HG02623 (cell line): ENCODE measurements at regions not wholly inside any gene's neighbourhood (a gene's known extent, or its start where the extent isn't known, plus 50 kb on each side); places are given as distances from the start of the nearest gene placed in this dataset.
"Not testable (repeated sequence)": the region's sequence is repeated elsewhere in the genome, so short reads cannot be mapped to it uniquely, and the experiment has no call there.

Experiments used
- ATAC-seq: cut with Tn5 transposase; IDR thresholded peaks from one replicate; pipeline ENCODE4 v1.9.1; 2021; ENCODE audit warnings: moderate library complexity; ENCODE audit not compliant: unreplicated experiment

DNA sequence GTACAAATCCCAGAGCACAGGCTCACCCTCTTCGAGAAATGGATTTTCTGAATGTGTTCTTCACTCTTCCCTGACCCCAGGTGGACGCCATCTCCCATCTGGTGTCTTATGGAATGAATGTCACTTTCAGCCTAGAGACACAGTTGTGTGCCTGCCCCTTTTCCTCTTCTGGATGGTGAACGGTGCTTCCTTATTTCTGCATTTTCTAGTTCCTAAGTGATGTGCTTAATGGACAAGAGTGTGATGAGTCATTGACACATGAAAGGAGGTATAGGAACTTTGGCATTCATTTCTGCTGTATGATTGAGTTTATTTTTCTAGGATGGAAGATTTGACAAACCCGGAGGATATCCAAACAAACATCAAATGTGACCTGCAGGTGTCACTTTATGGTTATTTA lies 114.9 kb upstream of the PTPN20 start:
- ATAC-seq: not testable (repeated sequence)

DNA sequence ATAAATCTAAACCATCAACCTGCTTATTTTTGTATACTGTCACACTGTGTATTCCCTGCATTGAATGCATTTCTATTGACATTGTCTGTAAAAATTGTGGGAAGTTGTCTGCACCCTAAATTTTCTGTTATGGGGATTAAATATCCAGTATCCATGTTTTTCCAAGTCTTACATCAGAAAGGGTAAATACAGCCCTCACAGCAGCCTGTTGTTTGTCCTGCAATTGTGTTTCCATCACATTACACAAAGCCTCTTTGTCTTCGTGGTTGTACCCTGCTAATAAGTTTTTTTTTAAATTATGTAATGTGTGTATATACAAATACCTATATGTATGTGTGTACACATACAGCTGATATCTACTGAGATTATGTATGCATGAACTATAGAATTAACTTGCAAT lies 109.2 kb upstream of the PTPN20 start:
- not testable (repeated sequence) for ATAC-seq

DNA sequence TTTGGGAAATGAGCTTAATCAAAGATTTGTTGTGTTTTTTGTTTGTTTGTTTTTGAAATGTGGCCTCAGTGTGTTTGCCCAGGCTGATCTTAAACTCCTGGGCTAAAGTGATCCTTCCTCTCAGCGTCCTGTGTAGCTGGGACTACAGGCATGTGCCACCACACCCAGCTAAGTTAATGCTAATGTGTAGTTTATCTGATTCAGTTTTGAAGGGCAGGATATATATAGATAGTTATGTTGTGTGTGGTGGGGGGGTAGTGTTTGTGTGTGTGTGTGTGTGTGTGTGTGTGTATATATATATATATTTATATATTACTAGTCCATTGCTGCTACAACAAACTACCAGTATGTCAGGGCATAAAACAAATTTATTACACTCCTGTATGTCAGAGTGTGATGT lies 108.1 kb upstream of the PTPN20 start:
- not testable (repeated sequence) for ATAC-seq

DNA sequence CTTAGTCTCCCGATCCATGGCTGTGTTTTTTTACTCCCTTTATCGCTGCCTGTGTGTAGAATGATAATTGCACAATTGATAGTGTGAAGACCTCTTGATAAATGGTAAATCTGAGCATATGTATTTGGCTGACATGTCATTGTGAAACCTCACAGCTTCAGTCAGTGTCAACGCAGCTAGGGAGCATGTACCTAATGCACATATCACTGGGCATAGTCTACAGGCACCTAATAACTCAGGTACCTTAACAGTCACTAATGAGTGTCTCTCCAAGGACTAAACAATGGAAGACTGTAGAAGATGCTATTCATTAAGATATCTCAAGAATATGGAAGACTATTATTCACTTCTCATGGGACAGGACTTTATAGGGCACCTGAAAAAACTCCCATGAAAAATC lies 101.0 kb upstream of the PTPN20 start:
- not testable (repeated sequence) for ATAC-seq

DNA sequence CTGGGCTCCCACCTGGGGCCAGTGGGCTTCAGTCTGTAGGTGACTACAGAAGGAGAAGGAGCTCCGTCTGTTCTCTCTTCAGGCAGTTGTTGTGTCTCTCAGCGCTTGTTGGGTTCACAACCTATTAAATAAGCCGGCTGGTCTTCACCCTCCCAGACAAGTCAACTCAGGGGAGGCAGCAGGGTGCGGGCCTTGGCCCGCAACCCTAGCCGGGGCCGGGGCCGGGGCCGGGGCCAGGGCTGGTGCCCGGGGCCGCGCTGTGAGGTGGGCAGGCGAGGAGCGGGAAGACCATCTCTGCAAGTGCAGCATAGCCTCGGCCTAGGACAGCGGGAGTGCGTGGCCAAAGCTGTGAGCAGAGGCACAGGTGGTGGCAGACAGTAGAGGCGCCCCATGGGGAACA lies 95.1 kb upstream of the PTPN20 start:
- ATAC-seq: not testable (repeated sequence)

DNA sequence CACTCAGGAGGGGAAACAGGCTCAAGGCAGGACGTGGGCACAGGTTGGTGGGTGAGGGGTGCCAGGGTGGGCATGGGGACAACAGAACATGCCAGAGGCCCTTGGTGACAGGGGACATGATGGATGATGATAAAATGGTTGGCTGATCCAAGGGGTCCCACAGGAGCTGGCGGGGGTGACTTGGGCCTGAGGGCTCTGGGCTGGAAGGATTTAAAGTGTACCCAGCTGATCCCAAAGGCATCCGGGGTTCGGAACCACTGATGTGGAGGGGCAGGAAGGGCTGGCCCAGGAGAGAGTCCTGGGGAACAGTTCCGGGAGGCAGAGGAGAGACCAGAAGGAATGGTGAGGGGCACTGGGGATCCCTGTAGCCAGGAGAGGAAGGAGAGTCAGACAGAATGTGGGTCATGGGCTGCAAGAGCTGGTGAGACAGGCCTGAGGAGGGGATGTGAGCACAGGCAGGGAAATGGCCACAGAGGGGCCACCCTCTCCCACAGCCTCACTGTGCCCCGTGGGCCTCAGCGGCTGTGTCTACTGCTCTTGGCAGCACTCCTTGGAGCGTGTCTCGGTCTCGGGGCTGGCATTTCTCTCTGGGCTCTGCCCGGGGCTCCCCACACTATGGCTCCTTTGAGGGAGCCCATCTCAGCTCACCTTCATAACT lies 70.7 kb upstream of the PTPN20 start:
- not testable (repeated sequence) for ATAC-seq

DNA sequence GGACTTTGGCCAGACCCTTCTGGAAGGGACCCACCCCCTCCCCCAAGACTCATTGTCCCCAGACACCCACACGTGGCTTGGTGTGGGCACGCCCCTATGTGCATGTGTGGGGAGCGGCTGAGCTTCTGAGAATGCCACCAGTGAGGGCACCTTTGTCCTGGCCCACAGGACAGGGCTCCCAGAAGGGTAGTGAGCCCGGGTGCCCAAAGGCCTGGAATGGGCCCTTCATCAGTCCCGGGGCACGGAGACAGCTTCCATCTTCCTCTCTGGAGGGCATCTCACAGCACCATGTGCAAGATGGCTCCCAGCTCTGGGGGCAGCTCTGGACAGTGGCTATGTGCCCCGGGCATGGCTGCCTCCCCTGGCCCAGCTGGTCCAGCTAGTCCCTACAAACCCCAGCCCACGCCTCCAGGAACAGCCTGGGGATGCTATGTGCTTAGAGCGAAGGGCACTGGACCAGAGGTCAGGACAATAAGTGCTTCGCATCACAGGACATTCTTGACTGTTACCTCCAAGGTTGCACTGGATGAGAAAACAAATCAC lies 70.1 kb upstream of the PTPN20 start:
- not testable (repeated sequence) for ATAC-seq

DNA sequence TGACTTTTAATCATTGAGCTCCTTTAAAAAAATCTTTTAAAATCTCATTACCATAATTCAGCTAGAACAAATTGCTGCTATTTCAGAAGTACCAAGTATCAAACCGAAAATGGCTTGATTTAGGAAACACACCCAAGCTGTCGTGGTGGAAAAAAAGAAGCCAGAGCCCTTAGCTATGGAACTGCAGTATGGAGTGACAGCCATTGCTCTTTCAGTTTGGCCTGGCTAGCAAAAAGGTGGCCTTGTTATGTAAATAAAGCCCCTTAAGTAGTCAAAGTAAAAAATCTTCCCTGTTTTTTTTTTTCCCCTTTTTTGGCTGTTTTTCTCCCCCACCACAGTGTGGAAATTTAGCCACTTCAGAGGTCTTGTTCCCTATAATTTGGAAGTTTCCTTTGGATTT lies 66.0 kb upstream of the PTPN20 start:
- ATAC-seq: not testable (repeated sequence)

DNA sequence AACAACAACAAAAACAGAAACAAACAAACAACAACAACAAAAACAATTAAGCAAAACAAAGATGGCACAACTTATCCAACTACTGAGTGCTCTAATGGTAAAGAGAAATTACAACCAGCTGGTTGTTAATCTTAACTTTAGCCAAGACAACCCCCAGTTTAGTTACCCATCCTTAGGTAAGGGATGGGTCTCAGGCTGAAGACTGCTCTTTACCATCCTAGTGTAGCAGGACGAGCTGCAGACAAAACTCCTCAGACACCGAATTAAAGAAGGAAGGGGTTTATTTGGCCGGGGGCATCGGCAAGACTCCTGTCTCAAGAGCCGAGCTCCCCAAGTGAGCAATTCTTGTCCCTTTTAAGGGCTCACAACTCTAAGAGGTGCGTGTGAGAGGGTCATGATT lies 65.6 kb upstream of the PTPN20 start:
- not testable (repeated sequence) for ATAC-seq

DNA sequence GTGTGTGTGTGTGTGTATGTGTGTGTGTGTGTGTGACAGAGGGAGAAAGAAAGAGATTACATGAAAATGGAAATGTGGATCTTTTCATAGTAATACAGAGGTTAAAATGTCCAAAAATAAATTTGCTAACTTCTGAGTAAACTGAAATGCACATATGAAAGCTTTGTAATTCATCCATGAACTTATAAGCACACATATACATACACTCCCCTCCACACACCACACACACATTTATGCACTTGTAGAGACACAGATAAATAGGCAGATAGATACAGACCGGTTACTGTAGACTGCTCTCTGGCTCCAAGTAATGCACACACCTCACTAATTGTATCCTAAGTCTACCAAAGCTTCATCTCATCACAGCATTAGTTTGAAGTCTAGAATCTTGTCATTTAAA lies 50.5 kb upstream of the PTPN20 start:
- not testable (repeated sequence) for ATAC-seq
